ENCODE measurements at regions not wholly inside any gene's neighbourhood (a gene's known extent, or its start where the extent isn't known, plus 50 kb on each side); places are given as distances from the start of the nearest gene placed in this dataset.

GRCh38 chr7:132072873-132073272, 503.4 kb downstream of the PLXNA4 start:
- peak; percentile 33 for ATAC-seq
- ChIA-PET POLR2A (no interaction called here), CTCF (no interaction called here)
- Mint-ChIP-seq H3K36me3 (ENCODE audit: low read depth) (no peaks in the 10 kb centered on the region), H3K4me1 (ENCODE audit: low read depth) (peaks cover under 1% of the 10 kb centered on the region), H3K27me3 (ENCODE audit: low read depth) (peaks cover 18% of the 10 kb centered on the region), H3K27ac (no peak overlapping the region), H3K9me3 (ENCODE audit: insufficient read depth) (no peaks in the 10 kb centered on the region), H3K4me3 (no peak overlapping the region)
- DNase-seq = no peak

- CTCF ChIA-PET = no interaction called here
Measured at GRCh38 chr7:132072165-132072564, 504.1 kb downstream of the PLXNA4 start.

GRCh38 chr7:132069306-132069705, 507.0 kb downstream of the PLXNA4 start:
- CTCF ChIA-PET = no interaction called here
- H3K27ac Mint-ChIP-seq = no peak overlapping the region
- ATAC-seq (no peak), DNase-seq (no peak)
- H3K9me3 Mint-ChIP-seq (ENCODE audit: insufficient read depth) = no peaks in the 10 kb centered on the region
- H3K36me3 Mint-ChIP-seq (ENCODE audit: low read depth) = no peaks in the 10 kb centered on the region
- no peak overlapping the region for H3K4me3 Mint-ChIP-seq
- POLR2A ChIA-PET = no interaction called here
- H3K4me1 Mint-ChIP-seq (ENCODE audit: low read depth) = no peaks in the 10 kb centered on the region
- no peaks in the 10 kb centered on the region for H3K27me3 Mint-ChIP-seq (ENCODE audit: low read depth)

More at GRCh38 chr7:132072165-132072564, 504.1 kb downstream of the PLXNA4 start:
- DNase-seq = no peak
- POLR2A ChIA-PET = no interaction called here
- Mint-ChIP-seq H3K27ac (no peak overlapping the region), H3K27me3 (ENCODE audit: low read depth) (peaks cover 16% of the 10 kb centered on the region), H3K4me1 (ENCODE audit: low read depth) (no peaks in the 10 kb centered on the region), H3K36me3 (ENCODE audit: low read depth) (no peaks in the 10 kb centered on the region), H3K9me3 (ENCODE audit: insufficient read depth) (no peaks in the 10 kb centered on the region), H3K4me3 (no peak overlapping the region)
- peak; percentile 19 for ATAC-seq

GRCh38 chr7:132066761-132067171, 509.5 kb downstream of the PLXNA4 start:
- CTCF ChIA-PET = no interaction called here
- no peaks in the 10 kb centered on the region for H3K9me3 Mint-ChIP-seq (ENCODE audit: insufficient read depth)
- no peak for DNase-seq

GRCh38 chr7:132065989-132066603, 509.7 kb upstream of the PODXL start:
- H3K4me1 Mint-ChIP-seq (ENCODE audit: low read depth) = no peaks in the 10 kb centered on the region
- peaks cover 6% of the 10 kb centered on the region for H3K27me3 Mint-ChIP-seq (ENCODE audit: low read depth)
- ATAC-seq = no peak
- ChIA-PET POLR2A (no interaction called here), CTCF (no interaction called here)
- no peaks in the 10 kb centered on the region for H3K9me3 Mint-ChIP-seq (ENCODE audit: insufficient read depth)
- no peak for DNase-seq
- H3K36me3 Mint-ChIP-seq (ENCODE audit: low read depth) = no peaks in the 10 kb centered on the region
- H3K4me3 Mint-ChIP-seq = no peak overlapping the region
- no peak overlapping the region for H3K27ac Mint-ChIP-seq

More at GRCh38 chr7:132066761-132067171, 509.5 kb downstream of the PLXNA4 start:
- H3K4me3 Mint-ChIP-seq = no peak overlapping the region
- no peak for ATAC-seq
- H3K36me3 Mint-ChIP-seq (ENCODE audit: low read depth) = no peaks in the 10 kb centered on the region
- H3K27ac Mint-ChIP-seq = no peak overlapping the region
- POLR2A ChIA-PET = no interaction called here
- H3K4me1 Mint-ChIP-seq (ENCODE audit: low read depth) = no peaks in the 10 kb centered on the region
- H3K27me3 Mint-ChIP-seq (ENCODE audit: low read depth) = peaks cover 3% of the 10 kb centered on the region

GRCh38 chr7:132065193-132065988, 509.0 kb upstream of the PODXL start:
- peaks cover 6% of the 10 kb centered on the region for H3K27me3 Mint-ChIP-seq (ENCODE audit: low read depth)
- no peak for ATAC-seq
- no peak for DNase-seq
- ChIA-PET CTCF (no interaction called here), POLR2A (no interaction called here)
- H3K9me3 Mint-ChIP-seq (ENCODE audit: insufficient read depth) = no peaks in the 10 kb centered on the region
- H3K4me1 Mint-ChIP-seq (ENCODE audit: low read depth) = no peaks in the 10 kb centered on the region
- H3K36me3 Mint-ChIP-seq (ENCODE audit: low read depth) = no peaks in the 10 kb centered on the region
- H3K4me3 Mint-ChIP-seq = no peak overlapping the region
- H3K27ac Mint-ChIP-seq = no peak overlapping the region

GRCh38 chr7:132063800-132064199, 507.4 kb upstream of the PODXL start:
- Mint-ChIP-seq H3K36me3 (ENCODE audit: low read depth) (no peaks in the 10 kb centered on the region), H3K27ac (no peak overlapping the region), H3K9me3 (ENCODE audit: insufficient read depth) (no peaks in the 10 kb centered on the region), H3K4me3 (no peak overlapping the region), H3K27me3 (ENCODE audit: low read depth) (peaks cover 6% of the 10 kb centered on the region), H3K4me1 (ENCODE audit: low read depth) (no peaks in the 10 kb centered on the region)
- no peak for DNase-seq
- ATAC-seq = no peak
- CTCF ChIA-PET = no interaction called here
- POLR2A ChIA-PET = no interaction called here

GRCh38 chr7:132061937-132062336, 505.5 kb upstream of the PODXL start:
- DNase-seq (no peak), ATAC-seq (no peak)
- ChIA-PET POLR2A (no interaction called here), CTCF (no interaction called here)
- Mint-ChIP-seq H3K9me3 (ENCODE audit: insufficient read depth) (no peaks in the 10 kb centered on the region), H3K27ac (no peak overlapping the region), H3K36me3 (ENCODE audit: low read depth) (no peaks in the 10 kb centered on the region), H3K4me1 (ENCODE audit: low read depth) (no peaks in the 10 kb centered on the region), H3K4me3 (no peak overlapping the region), H3K27me3 (ENCODE audit: low read depth) (peaks cover 6% of the 10 kb centered on the region)

- Mint-ChIP-seq H3K9me3 (ENCODE audit: insufficient read depth) (no peaks in the 10 kb centered on the region), H3K36me3 (ENCODE audit: low read depth) (no peaks in the 10 kb centered on the region), H3K4me1 (ENCODE audit: low read depth) (no peaks in the 10 kb centered on the region), H3K4me3 (no peak overlapping the region), H3K27me3 (ENCODE audit: low read depth) (peaks cover 6% of the 10 kb centered on the region), H3K27ac (no peak overlapping the region)
- no peak for ATAC-seq
- ChIA-PET CTCF (interaction anchor here (1.3 kb wide), 1 partner anchor 11 kb away, joined by 3 read pairs; no protein-coding TSS in a partner anchor), POLR2A (no interaction called here)
- DNase-seq = no peak
Measured at GRCh38 chr7:132059141-132059540, 502.7 kb upstream of the PODXL start.

GRCh38 chr7:132055336-132056120, 499.1 kb upstream of the PODXL start:
- DNase-seq (peak; percentile 0), ATAC-seq (no peak)
- Mint-ChIP-seq H3K27me3 (ENCODE audit: low read depth) (no peaks in the 10 kb centered on the region), H3K4me3 (no peak overlapping the region), H3K4me1 (ENCODE audit: low read depth) (no peaks in the 10 kb centered on the region), H3K9me3 (ENCODE audit: insufficient read depth) (no peaks in the 10 kb centered on the region), H3K36me3 (ENCODE audit: low read depth) (no peaks in the 10 kb centered on the region), H3K27ac (no peak overlapping the region)
- ChIA-PET POLR2A (no interaction called here), CTCF (interaction anchor here (1.2 kb wide), 1 partner anchor 110 kb away, joined by 3 read pairs; no protein-coding TSS in a partner anchor)

GRCh38 chr7:132053871-132054270, 497.4 kb upstream of the PODXL start:
- DNase-seq (peak; percentile 9), ATAC-seq (no peak)
- Mint-ChIP-seq H3K36me3 (ENCODE audit: low read depth) (no peaks in the 10 kb centered on the region), H3K4me1 (ENCODE audit: low read depth) (no peaks in the 10 kb centered on the region), H3K27ac (no peak overlapping the region), H3K4me3 (no peak overlapping the region), H3K27me3 (ENCODE audit: low read depth) (peaks cover 2% of the 10 kb centered on the region), H3K9me3 (ENCODE audit: insufficient read depth) (no peaks in the 10 kb centered on the region)
- CTCF ChIA-PET = no interaction called here
- POLR2A ChIA-PET = no interaction called here

GRCh38 chr7:132051311-132051710, 494.9 kb upstream of the PODXL start:
- ChIA-PET POLR2A (no interaction called here), CTCF (no interaction called here)
- H3K36me3 Mint-ChIP-seq (ENCODE audit: low read depth) = no peaks in the 10 kb centered on the region
- H3K9me3 Mint-ChIP-seq (ENCODE audit: insufficient read depth) = no peaks in the 10 kb centered on the region
- DNase-seq (peak; percentile 3), ATAC-seq (no peak)
- H3K4me3 Mint-ChIP-seq = no peak overlapping the region
- no peak overlapping the region for H3K27ac Mint-ChIP-seq
- H3K27me3 Mint-ChIP-seq (ENCODE audit: low read depth) = peaks cover 5% of the 10 kb centered on the region
- no peaks in the 10 kb centered on the region for H3K4me1 Mint-ChIP-seq (ENCODE audit: low read depth)
